ENCODE measurements at regions not wholly inside any gene's neighbourhood (a gene's known extent, or its start where the extent isn't known, plus 50 kb on each side); places are given as distances from the start of the nearest gene placed in this dataset.

DNA sequence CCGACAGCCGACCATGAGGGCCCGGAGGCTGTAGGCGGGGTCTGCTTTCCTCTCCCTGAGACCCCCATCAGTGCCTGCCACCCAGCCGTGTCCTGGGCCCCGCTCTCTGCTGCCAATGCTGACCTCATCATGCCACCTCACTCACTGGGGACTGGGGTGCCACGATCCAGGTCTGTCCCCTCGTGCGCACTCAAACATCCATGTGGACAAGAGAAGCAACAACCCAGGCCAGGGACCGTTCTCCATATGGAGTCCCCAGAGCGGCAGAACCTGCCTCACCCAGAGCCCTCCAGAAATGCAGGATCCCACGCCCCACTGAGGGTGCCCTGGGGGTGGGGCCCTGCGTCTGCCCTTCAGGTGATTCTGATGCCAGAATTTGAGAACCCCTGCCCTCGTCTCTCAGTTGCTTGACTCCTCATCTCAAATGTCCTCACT is 210.0 kb upstream of the PPP2R2D start:
- Histone ChIP-seq H4K91ac (ENCODE audit: low read length) (no peak overlapping the region), H3K9ac (ENCODE audit: low read length) (no peak overlapping the region), H3K4ac (ENCODE audit: low read depth in 1 of 2, low read length in 2 of 2) (no peak overlapping the region), H3K79me1 (replicated peaks; ENCODE audit: low read length, poor library complexity, severe bottlenecking) (no peaks in the 10 kb centered on the region), H3K18ac (ENCODE audit: low read depth in 1 of 2, low read length in 2 of 2) (no peak overlapping the region), H2BK12ac (ENCODE audit: low read length in 2 of 2) (no peak overlapping the region), H3K9me3 (ENCODE audit: control insufficient read depth, low read length) (peaks cover 2% of the 10 kb centered on the region), H3K4me1 (ENCODE audit: control insufficient read depth, insufficient read depth, low read depth, low read length) (no peaks in the 10 kb centered on the region), H3K4me2 (ENCODE audit: low read length, poor library complexity, severe bottlenecking) (no peak overlapping the region), H3K27ac (ENCODE audit: low read length, poor library complexity, severe bottlenecking) (no peak overlapping the region), H4K8ac (ENCODE audit: low read length) (no peak overlapping the region), H2AFZ (ENCODE audit: low read depth, low read length) (no peak overlapping the region), H3K14ac (ENCODE audit: low read length in 2 of 2) (no peak overlapping the region), H2BK5ac (ENCODE audit: low read depth, low read length, poor library complexity, severe bottlenecking) (no peak overlapping the region), H3K23ac (ENCODE audit: low read length in 2 of 2) (no peak overlapping the region), H2BK120ac (ENCODE audit: low read depth, low read length) (no peak overlapping the region), H2AK5ac (ENCODE audit: low read length, severe bottlenecking) (no peak overlapping the region), H3K36me3 (ENCODE audit: control insufficient read depth in 1 of 2, insufficient read depth in 2 of 2, low read depth in 1 of 2, low read length in 2 of 2) (no peaks in the 10 kb centered on the region), H3K4me3 (ENCODE audit: insufficient read depth in 1 of 2, low read depth in 1 of 2, low read length in 2 of 2) (no peak overlapping the region), H3K27me3 (ENCODE audit: control insufficient read depth in 1 of 2, insufficient read depth in 1 of 2, low read length in 2 of 2) (no peaks in the 10 kb centered on the region), H2BK15ac (ENCODE audit: low read depth, poor library complexity, severe bottlenecking) (no peak overlapping the region)
- 79% methylated on average over 14 of the region's 14 CpGs for whole genome bisulfite sequencing
- DNase-seq, result no peak

GRCh38 chr10:131691481-131692090 is 209.2 kb upstream of the PPP2R2D start:
- Histone ChIP-seq H4K91ac (ENCODE audit: low read length) (no peak overlapping the region), H3K4me1 (ENCODE audit: control insufficient read depth, insufficient read depth, low read depth, low read length) (no peaks in the 10 kb centered on the region), H2BK120ac (ENCODE audit: low read depth, low read length) (no peak overlapping the region), H3K18ac (ENCODE audit: low read depth in 1 of 2, low read length in 2 of 2) (no peak overlapping the region), H3K4me2 (ENCODE audit: low read length, poor library complexity, severe bottlenecking) (no peak overlapping the region), H4K8ac (ENCODE audit: low read length) (no peak overlapping the region), H2AK5ac (ENCODE audit: low read length, severe bottlenecking) (no peak overlapping the region), H3K9me3 (ENCODE audit: control insufficient read depth, low read length) (peaks cover 2% of the 10 kb centered on the region), H2AFZ (ENCODE audit: low read depth, low read length) (no peak overlapping the region), H3K23ac (ENCODE audit: low read length in 2 of 2) (no peak overlapping the region), H3K36me3 (ENCODE audit: control insufficient read depth in 1 of 2, insufficient read depth in 2 of 2, low read depth in 1 of 2, low read length in 2 of 2) (no peaks in the 10 kb centered on the region), H3K9ac (ENCODE audit: low read length) (no peak overlapping the region), H3K14ac (ENCODE audit: low read length in 2 of 2) (no peak overlapping the region), H2BK5ac (ENCODE audit: low read depth, low read length, poor library complexity, severe bottlenecking) (no peak overlapping the region), H3K79me1 (replicated peaks; ENCODE audit: low read length, poor library complexity, severe bottlenecking) (no peaks in the 10 kb centered on the region), H2BK12ac (ENCODE audit: low read length in 2 of 2) (no peak overlapping the region), H3K27me3 (ENCODE audit: control insufficient read depth in 1 of 2, insufficient read depth in 1 of 2, low read length in 2 of 2) (no peaks in the 10 kb centered on the region), H3K4ac (ENCODE audit: low read depth in 1 of 2, low read length in 2 of 2) (no peak overlapping the region), H3K4me3 (ENCODE audit: insufficient read depth in 1 of 2, low read depth in 1 of 2, low read length in 2 of 2) (no peak overlapping the region), H3K27ac (ENCODE audit: low read length, poor library complexity, severe bottlenecking) (no peak overlapping the region), H2BK15ac (ENCODE audit: low read depth, poor library complexity, severe bottlenecking) (no peak overlapping the region)
- 68% methylated on average over 16 of the region's 16 CpGs for WGBS
- DNase-seq, result no peak

GRCh38 chr10:131692176-131692575 is 208.6 kb upstream of the PPP2R2D start:
- no peak overlapping the region for H2BK15ac ChIP-seq (ENCODE audit: low read depth, poor library complexity, severe bottlenecking)
- no peak overlapping the region for H3K23ac ChIP-seq (ENCODE audit: low read length in 2 of 2)
- H2AFZ ChIP-seq (ENCODE audit: low read depth, low read length), result no peak overlapping the region
- H3K9me3 ChIP-seq (ENCODE audit: control insufficient read depth, low read length), result peaks cover 2% of the 10 kb centered on the region
- H3K79me1 ChIP-seq (replicated peaks; ENCODE audit: low read length, poor library complexity, severe bottlenecking), result no peaks in the 10 kb centered on the region
- 67% methylated on average over 12 of the region's 12 CpGs for WGBS
- H3K18ac ChIP-seq (ENCODE audit: low read depth in 1 of 2, low read length in 2 of 2), result no peak overlapping the region
- no peak overlapping the region for H3K4ac ChIP-seq (ENCODE audit: low read depth in 1 of 2, low read length in 2 of 2)
- no peaks in the 10 kb centered on the region for H3K4me1 ChIP-seq (ENCODE audit: control insufficient read depth, insufficient read depth, low read depth, low read length)
- no peak overlapping the region for H2BK5ac ChIP-seq (ENCODE audit: low read depth, low read length, poor library complexity, severe bottlenecking)
- no peak overlapping the region for H3K9ac ChIP-seq (ENCODE audit: low read length)
- H3K4me2 ChIP-seq (ENCODE audit: low read length, poor library complexity, severe bottlenecking), result no peak overlapping the region
- no peaks in the 10 kb centered on the region for H3K36me3 ChIP-seq (ENCODE audit: control insufficient read depth in 1 of 2, insufficient read depth in 2 of 2, low read depth in 1 of 2, low read length in 2 of 2)
- H2BK120ac ChIP-seq (ENCODE audit: low read depth, low read length), result no peak overlapping the region
- H4K8ac ChIP-seq (ENCODE audit: low read length), result no peak overlapping the region
- H4K91ac ChIP-seq (ENCODE audit: low read length), result no peak overlapping the region
- no peak overlapping the region for H3K4me3 ChIP-seq (ENCODE audit: insufficient read depth in 1 of 2, low read depth in 1 of 2, low read length in 2 of 2)
- no peak overlapping the region for H3K27ac ChIP-seq (ENCODE audit: low read length, poor library complexity, severe bottlenecking)
- H3K27me3 ChIP-seq (ENCODE audit: control insufficient read depth in 1 of 2, insufficient read depth in 1 of 2, low read length in 2 of 2), result no peaks in the 10 kb centered on the region
- DNase-seq, result no peak
- no peak overlapping the region for H2BK12ac ChIP-seq (ENCODE audit: low read length in 2 of 2)
- no peak overlapping the region for H3K14ac ChIP-seq (ENCODE audit: low read length in 2 of 2)
- no peak overlapping the region for H2AK5ac ChIP-seq (ENCODE audit: low read length, severe bottlenecking)

GRCh38 chr10:131692686-131693334 is 208.0 kb upstream of the PPP2R2D start:
- DNase-seq, result no peak
- Histone ChIP-seq H3K4ac (ENCODE audit: low read depth in 1 of 2, low read length in 2 of 2) (no peak overlapping the region), H2BK120ac (ENCODE audit: low read depth, low read length) (no peak overlapping the region), H3K14ac (ENCODE audit: low read length in 2 of 2) (no peak overlapping the region), H3K9ac (ENCODE audit: low read length) (no peak overlapping the region), H3K18ac (ENCODE audit: low read depth in 1 of 2, low read length in 2 of 2) (no peak overlapping the region), H3K36me3 (ENCODE audit: control insufficient read depth in 1 of 2, insufficient read depth in 2 of 2, low read depth in 1 of 2, low read length in 2 of 2) (no peaks in the 10 kb centered on the region), H3K79me1 (replicated peaks; ENCODE audit: low read length, poor library complexity, severe bottlenecking) (no peaks in the 10 kb centered on the region), H2BK12ac (ENCODE audit: low read length in 2 of 2) (no peak overlapping the region), H2AK5ac (ENCODE audit: low read length, severe bottlenecking) (no peak overlapping the region), H4K91ac (ENCODE audit: low read length) (no peak overlapping the region), H2AFZ (ENCODE audit: low read depth, low read length) (no peak overlapping the region), H2BK5ac (ENCODE audit: low read depth, low read length, poor library complexity, severe bottlenecking) (no peak overlapping the region), H3K9me3 (ENCODE audit: control insufficient read depth, low read length) (peaks cover 2% of the 10 kb centered on the region), H3K27me3 (ENCODE audit: control insufficient read depth in 1 of 2, insufficient read depth in 1 of 2, low read length in 2 of 2) (no peaks in the 10 kb centered on the region), H2BK15ac (ENCODE audit: low read depth, poor library complexity, severe bottlenecking) (no peak overlapping the region), H3K4me2 (ENCODE audit: low read length, poor library complexity, severe bottlenecking) (no peak overlapping the region), H3K4me1 (ENCODE audit: control insufficient read depth, insufficient read depth, low read depth, low read length) (no peaks in the 10 kb centered on the region), H3K23ac (ENCODE audit: low read length in 2 of 2) (no peak overlapping the region), H3K27ac (ENCODE audit: low read length, poor library complexity, severe bottlenecking) (no peak overlapping the region), H3K4me3 (ENCODE audit: insufficient read depth in 1 of 2, low read depth in 1 of 2, low read length in 2 of 2) (no peak overlapping the region), H4K8ac (ENCODE audit: low read length) (no peak overlapping the region)
- WGBS, result 68% methylated on average over 11 of the region's 11 CpGs
